ENCODE measurements at regions not wholly inside any gene's neighbourhood (a gene's known extent, or its start where the extent isn't known, plus 50 kb on each side); places are given as distances from the start of the nearest gene placed in this dataset.
A peak's percentile ranks its signal among the peaks of the same experiment; 100 is the strongest.
"Not testable (repeated sequence)": the region's sequence is repeated elsewhere in the genome, so short reads cannot be mapped to it uniquely, and the experiment has no call there.

DNA sequence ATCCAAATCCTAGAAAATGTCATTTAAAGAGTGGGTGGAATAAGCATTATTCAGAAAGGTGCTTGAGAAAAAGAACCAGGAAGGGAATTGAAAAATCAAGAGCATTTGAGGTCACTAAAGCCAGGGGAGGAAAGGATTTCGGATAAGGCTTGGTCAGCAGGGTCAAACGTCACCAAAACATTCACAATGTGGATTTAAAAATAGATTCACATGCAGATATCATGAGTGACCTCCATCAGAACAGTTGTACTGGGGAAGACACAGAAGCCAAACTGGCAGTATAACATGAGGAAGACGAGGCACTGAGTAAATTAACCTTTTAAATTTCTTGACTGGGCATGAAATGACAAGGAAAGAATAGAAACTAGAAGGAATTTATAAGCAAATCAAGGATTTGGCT lies 175.1 kb upstream of the CCDC196 start:
- no peak for DNase-seq (ENCODE audit: low read depth in 2 of 3, low spot score in 2 of 3)

GRCh38 chr14:66311990-66312389 lies 174.2 kb upstream of the CCDC196 start:
- DNase-seq (ENCODE audit: low read depth in 2 of 3, low spot score in 2 of 3): no peak

- no peak for DNase-seq (ENCODE audit: low read depth in 2 of 3, low spot score in 2 of 3)
Observed at GRCh38 chr14:66312451-66312850, 173.7 kb upstream of the CCDC196 start.

DNA sequence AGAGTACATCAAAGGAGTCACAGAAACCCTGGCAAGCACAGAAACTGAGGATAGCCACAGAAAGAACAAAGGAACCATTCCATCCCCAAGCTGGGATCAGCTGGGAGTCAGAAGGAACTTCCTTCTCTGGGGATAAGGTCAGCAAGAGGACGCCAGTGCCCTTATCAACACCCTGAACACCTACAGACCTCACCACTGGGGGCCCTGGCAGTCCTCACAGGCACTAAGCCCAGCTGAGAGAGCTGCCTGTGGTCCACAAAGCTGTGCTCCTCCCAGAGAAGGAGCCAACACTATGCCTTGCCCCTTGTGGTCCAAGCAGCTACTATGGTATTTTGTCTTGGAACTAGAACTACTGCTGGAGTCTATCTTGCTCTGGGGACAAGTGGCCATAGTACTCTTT lies 171.1 kb upstream of the CCDC196 start:
- no peak for DNase-seq (ENCODE audit: low read depth in 2 of 3, low spot score in 2 of 3)

DNA sequence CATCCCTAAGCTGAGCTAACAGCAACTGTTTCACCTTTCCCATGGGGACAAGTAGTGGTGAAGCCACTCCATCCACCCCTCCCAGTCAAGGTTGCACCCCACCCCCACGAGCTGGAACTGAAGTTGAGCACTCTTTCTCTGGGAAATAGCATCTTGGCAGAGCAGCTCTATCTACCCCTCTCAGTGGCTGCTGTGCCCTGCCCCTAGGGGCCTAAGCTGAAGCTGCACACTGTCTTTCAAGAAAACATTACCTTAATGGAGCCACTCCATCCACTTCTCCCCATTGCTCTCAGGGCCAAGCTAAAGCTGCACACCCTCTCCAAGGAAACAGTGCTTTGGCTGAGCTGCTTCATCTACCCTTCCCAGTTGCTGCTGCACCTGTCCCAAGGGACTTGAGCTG lies 170.6 kb upstream of the CCDC196 start:
- no peak for DNase-seq (ENCODE audit: low read depth in 2 of 3, low spot score in 2 of 3)

DNA sequence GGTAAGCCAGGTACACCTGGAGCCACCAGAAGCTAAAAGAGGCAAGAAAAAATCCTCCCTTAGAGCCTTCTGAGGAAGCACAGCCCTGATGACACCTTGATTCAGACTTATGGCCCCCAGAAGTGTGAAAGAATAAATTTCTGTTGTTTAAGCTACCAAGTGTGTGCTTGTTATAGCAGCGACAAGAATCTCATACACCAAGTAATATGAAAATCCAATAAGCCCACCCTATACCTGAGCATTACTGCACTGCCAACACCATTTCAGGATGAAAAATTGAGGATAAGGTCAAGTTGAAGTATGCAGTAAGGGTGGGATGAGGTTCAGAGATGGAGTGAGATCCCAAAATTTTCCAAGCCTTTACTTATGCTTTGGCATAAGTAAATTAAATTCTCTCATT lies 163.6 kb upstream of the CCDC196 start:
- DNase-seq (ENCODE audit: low read depth in 2 of 3, low spot score in 2 of 3): no peak

DNA sequence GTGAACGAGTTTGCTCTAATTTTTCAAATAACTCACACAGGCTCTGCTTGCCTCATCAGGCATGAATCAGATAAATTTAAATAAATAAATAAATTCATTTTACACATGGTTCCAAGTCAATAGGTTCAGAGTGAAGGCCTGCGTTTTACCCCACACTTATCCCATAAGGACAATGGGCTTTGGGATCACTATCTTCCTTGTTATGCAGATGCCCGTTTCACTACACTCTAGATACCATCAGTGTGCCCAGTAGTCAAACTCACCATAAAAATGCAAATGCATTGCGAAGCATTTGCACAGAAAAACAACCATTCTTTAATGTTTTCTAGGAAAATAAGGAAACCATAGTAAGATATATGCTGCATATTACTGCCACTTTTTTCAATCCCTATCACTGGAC lies 155.9 kb upstream of the CCDC196 start:
- DNase-seq (ENCODE audit: low read depth in 2 of 3, low spot score in 2 of 3): no peak

- DNase-seq (ENCODE audit: low read depth in 2 of 3, low spot score in 2 of 3): no peak
Observed at GRCh38 chr14:66330916-66331315, 155.3 kb upstream of the CCDC196 start.

DNA sequence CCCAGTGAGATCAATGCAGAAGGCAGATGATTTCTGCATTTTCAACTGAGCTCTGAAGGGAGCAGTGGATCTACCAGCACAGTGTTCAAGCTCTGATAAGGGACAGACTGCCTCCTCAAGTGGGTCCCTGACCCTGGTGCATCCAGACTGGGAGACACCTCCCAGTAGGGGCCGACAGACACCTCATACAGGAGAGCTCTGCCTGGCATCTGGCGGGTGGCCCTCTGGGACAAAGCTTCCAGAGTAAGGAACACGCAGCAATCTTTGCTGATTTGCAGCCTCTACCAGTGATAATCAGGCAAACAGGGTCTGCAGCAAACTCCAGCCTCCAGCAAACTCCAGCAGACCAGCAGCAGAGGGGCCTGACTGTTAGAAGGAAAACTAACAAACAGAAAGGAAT lies 152.9 kb upstream of the CCDC196 start:
- not testable (repeated sequence) for DNase-seq (ENCODE audit: low read depth in 2 of 3, low spot score in 2 of 3)

DNA sequence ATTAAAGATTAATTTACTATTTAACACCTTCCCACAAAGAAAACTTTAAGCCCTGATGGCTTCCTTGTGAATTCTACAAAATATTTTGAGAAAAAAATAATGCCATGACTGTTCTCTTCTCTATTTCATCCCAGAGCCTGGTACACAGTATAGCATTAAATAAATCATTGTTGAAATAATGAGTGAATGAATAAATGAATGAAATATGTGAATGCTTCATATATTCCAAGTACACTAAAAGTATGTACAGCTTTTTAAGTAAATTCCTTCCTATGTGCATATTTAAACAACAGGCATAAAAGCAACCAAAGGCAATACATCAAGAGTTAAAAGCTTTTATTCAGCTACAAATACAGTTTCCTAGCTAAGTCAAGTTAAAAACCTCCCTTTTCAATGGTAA lies 144.9 kb upstream of the CCDC196 start:
- DNase-seq (ENCODE audit: low read depth in 2 of 3, low spot score in 2 of 3): no peak

DNA sequence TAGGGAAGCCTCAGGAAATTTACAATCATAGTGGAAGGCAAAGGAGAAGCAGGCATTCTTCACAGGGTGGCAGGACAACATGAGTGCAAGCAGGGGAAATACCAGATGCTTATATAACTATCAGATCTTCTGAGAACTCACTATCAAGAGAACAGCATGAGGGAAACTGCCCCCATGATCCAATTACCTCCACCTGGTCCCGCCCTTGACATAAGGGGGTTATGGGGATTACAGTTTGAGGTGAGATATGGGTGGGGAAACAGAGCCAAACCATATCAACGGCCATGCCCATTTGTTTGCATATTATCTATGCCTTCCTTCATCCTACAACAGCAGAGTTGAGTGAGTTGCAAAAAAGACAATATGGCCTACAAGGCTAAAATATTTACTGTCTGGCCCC lies 140.2 kb upstream of the CCDC196 start:
- DNase-seq (ENCODE audit: low read depth in 2 of 3, low spot score in 2 of 3): no peak

DNA sequence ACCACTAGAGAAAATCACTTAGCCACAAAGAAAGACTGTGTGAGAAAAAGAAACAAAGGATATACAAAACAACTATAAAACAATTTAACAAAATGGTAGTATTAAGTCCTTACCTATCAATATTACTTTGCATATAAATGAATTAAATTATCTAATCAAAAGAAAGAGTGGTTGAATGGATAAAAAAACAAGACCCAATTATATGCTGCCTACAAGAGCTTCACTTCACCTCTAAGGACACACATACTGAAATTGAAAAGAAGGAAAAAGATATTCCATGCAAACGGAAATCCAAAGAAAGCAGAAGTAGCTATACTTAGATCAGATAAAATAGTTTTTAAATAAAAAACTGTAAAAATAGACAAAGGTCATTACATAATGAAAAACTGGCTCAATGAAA lies 134.9 kb upstream of the CCDC196 start:
- DNase-seq (ENCODE audit: low read depth in 2 of 3, low spot score in 2 of 3): no peak

GRCh38 chr14:66359500-66359899 lies 126.7 kb upstream of the CCDC196 start:
- DNase-seq (ENCODE audit: low read depth in 2 of 3, low spot score in 2 of 3): peak; percentile 19 to 80 (median 55)

DNA sequence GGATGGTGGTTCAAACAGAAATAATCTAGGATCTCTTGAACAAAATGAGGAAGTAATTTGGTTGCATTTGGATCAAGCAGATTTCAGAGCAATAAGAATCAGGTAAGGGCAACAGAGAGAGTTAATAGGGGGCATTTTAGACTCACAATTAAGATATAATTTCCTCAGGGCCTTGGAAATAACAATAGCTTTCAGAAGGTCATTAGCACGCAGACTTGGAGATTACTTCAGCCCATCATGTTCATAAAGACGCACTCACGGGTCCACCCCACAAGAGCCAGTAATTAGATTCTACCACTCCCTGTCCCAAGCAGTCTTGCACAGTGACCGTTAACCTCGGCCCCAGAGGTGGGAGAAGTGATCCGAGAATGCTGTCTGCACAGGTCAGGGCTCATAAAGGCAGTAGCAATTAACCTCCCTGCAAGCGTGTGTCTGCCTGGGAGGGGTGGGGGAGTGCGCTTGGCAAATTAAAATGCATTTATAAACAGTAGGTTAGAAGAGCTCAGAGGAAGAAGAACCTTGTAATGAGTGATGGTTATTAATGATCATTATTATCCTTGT lies 125.7 kb upstream of the CCDC196 start:
- peak in 1 of 3 donors; percentile 20 for DNase-seq (ENCODE audit: low read depth in 2 of 3, low spot score in 2 of 3)

DNA sequence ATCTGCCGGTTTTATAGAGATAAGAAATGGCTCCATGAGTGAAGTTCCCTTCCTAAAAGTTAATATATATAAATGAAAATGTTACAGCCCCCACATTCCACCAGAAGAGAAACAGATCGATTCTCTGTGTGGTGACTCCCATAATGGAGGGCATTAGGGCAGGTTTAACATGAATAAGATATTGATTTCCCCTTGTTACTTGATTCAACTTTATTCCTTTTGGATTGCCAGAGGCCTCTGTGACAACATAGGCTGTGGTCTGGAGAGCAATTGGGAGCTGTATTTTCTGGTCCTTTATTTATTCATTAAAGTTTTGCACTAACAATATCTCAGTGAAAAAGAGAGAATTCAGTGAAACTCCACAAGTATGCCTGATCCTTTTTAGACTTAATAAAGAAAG lies 125.2 kb upstream of the CCDC196 start:
- DNase-seq (ENCODE audit: low read depth in 2 of 3, low spot score in 2 of 3): no peak

DNA sequence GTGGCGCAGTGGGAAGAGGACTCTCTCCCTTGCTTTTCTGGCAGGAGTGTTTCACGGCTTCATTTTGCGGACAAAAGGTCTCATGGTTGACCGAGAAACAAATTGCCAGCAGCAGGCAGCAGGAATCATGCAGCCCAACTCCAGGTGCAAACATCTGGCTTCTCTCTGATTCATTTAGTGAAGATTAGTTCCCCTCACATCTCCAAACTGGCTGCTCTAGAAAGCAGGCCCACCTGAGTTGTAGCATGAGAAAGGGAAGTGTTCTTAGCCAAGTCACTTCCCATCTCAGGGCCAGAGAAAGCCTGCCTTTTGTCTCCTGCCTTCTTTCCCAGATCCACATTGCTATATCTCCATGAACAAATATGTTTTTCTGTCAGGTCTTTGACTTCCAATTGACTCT lies 120.8 kb upstream of the CCDC196 start:
- no peak for DNase-seq (ENCODE audit: low read depth in 2 of 3, low spot score in 2 of 3)

- no peak for DNase-seq (ENCODE audit: low read depth in 2 of 3, low spot score in 2 of 3)
Observed at GRCh38 chr14:66369157-66369697, 116.9 kb upstream of the CCDC196 start.

DNA sequence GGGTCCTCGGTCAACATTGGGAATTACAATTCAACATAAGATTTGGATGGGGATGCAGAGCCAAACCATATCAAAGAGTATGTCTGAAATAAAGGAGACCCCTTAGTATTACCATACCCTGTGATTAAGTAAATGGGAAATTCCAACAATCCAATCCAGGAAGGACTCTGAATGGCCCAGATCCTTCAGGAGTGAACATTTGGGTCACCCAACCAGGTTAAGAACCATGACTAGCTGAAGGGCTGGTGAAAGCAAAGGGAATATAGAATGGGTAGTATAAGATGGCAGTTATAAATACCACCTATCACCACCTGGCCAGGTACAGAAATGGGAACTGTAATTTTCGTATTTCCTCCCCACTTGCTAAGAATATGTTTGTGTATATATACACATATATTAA lies 114.4 kb upstream of the CCDC196 start:
- DNase-seq (ENCODE audit: low read depth in 2 of 3, low spot score in 2 of 3): no peak

GRCh38 chr14:66375046-66375964 lies 110.9 kb upstream of the CCDC196 start:
- no peak for DNase-seq (ENCODE audit: low read depth in 2 of 3, low spot score in 2 of 3)

- DNase-seq (ENCODE audit: low read depth in 2 of 3, low spot score in 2 of 3): no peak
Observed at GRCh38 chr14:66377574-66377973, 108.6 kb upstream of the CCDC196 start.

DNA sequence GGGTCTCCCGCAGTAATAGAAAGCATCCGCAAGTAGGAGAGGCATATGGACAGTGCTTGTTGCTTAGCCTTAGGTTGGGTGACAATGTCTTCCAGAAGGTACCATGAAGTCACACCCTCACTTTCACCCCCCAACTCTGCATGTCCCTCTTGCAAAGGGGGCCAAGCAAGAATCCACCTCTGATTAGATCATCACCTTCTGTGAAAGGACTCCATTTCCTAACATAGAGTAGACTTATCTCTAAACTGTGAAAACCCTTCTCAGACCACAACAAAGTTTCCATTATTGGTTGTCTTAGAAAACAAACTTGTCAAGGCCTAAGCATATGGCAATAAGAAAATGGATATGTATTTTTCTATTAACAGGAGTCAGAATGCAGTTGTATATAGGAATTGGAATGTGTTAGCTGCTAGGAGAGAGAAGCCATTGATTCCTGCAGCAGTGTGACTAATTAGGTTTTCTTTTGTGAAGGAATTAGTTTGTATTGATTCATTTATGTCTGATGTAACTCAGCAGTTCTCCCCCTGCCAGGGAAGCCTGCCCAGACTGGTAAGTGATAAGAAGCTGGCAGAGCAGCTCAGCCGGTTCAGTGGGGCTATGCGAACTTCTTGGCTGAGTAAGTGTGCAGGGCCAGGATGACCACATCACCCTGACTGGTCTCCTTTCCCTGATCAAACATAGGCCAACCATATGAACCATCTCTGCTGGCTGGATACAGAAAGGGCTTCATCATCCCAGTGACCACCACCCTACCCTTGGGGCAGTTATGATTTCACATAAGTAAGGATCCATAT lies 107.3 kb upstream of the CCDC196 start:
- DNase-seq (ENCODE audit: low read depth in 2 of 3, low spot score in 2 of 3): no peak

All from hematopoietic multipotent progenitor cell (in vitro differentiated cells).